Endothelial cell (in vitro differentiated cells): ENCODE measurements at regions not wholly inside any gene's neighbourhood (a gene's known extent, or its start where the extent isn't known, plus 50 kb on each side); places are given as distances from the start of the nearest gene placed in this dataset.

ENCODE experiments used
- DNase-seq: peaks from one replicate; pipeline ENCODE4 v3.0.0; 2021; ENCODE audit warnings: low spot score
- H3K27ac Mint-ChIP-seq: one replicate; pipeline ENCODE4 v1.8.0; 2021; ENCODE audit warnings: mixed read lengths, inconsistent platforms; ENCODE audit not compliant: unreplicated experiment
- H3K27me3 Mint-ChIP-seq: one replicate; pipeline ENCODE4 v1.8.0; 2021; ENCODE audit warnings: mild to moderate bottlenecking, moderate library complexity, mixed read lengths, inconsistent platforms; ENCODE audit not compliant: unreplicated experiment
- H3K36me3 Mint-ChIP-seq: one replicate; pipeline ENCODE4 v1.8.0; 2021; ENCODE audit warnings: mild to moderate bottlenecking, low read depth, mixed read lengths, inconsistent platforms; ENCODE audit not compliant: unreplicated experiment
- H3K4me1 Mint-ChIP-seq: one replicate; pipeline ENCODE4 v1.8.0; 2021; ENCODE audit warnings: mild to moderate bottlenecking, mixed read lengths, inconsistent platforms; ENCODE audit not compliant: unreplicated experiment
- H3K4me3 Mint-ChIP-seq: one replicate; pipeline ENCODE4 v1.8.0; 2021; ENCODE audit warnings: mild to moderate bottlenecking, mixed read lengths, inconsistent platforms; ENCODE audit not compliant: unreplicated experiment
- H3K9me3 Mint-ChIP-seq: one replicate; pipeline ENCODE4 v1.8.0; 2021; ENCODE audit warnings: mixed read lengths, inconsistent platforms; ENCODE audit not compliant: unreplicated experiment
- CTCF ChIP-seq: fragments of 200-600 bp; sonication (generic); IDR thresholded peaks from one replicate; pipeline ENCODE4 v1.5.0; 2021; ENCODE audit warnings: antibody characterized with exemption; ENCODE audit not compliant: unreplicated experiment

GRCh38 chr7:86301301-86301700, 342.4 kb upstream of the GRM3 start:
- no peak overlapping the region for H3K4me3 Mint-ChIP-seq
- H3K27ac Mint-ChIP-seq: no peak overlapping the region
- no peaks in the 10 kb centered on the region for H3K36me3 Mint-ChIP-seq
- no peaks in the 10 kb centered on the region for H3K27me3 Mint-ChIP-seq
- no peak for DNase-seq
- TF ChIP-seq CTCF: no peak
- H3K4me1 Mint-ChIP-seq: peaks cover 14% of the 10 kb centered on the region
- H3K9me3 Mint-ChIP-seq: no peaks in the 10 kb centered on the region

- Mint-ChIP-seq H3K36me3 (no peaks in the 10 kb centered on the region), H3K27ac (no peak overlapping the region), H3K4me1 (no peaks in the 10 kb centered on the region), H3K4me3 (no peak overlapping the region), H3K9me3 (no peaks in the 10 kb centered on the region), H3K27me3 (no peaks in the 10 kb centered on the region)
- no peak for TF ChIP-seq CTCF
- DNase-seq: no peak
These were observed 348.2 kb upstream of the GRM3 start for GRCh38 chr7:86295526-86295925.

GRCh38 chr7:86282014-86282682, 361.6 kb upstream of the GRM3 start:
- H3K27ac Mint-ChIP-seq: no peak overlapping the region
- no peaks in the 10 kb centered on the region for H3K36me3 Mint-ChIP-seq
- H3K4me3 Mint-ChIP-seq: no peak overlapping the region
- no peak for DNase-seq
- TF ChIP-seq CTCF: no peak
- H3K27me3 Mint-ChIP-seq: peaks cover 2% of the 10 kb centered on the region
- H3K9me3 Mint-ChIP-seq: no peaks in the 10 kb centered on the region
- peaks cover 8% of the 10 kb centered on the region for H3K4me1 Mint-ChIP-seq

- Mint-ChIP-seq H3K36me3 (peaks cover 3% of the 10 kb centered on the region), H3K4me1 (peaks cover 8% of the 10 kb centered on the region), H3K27ac (no peak overlapping the region), H3K4me3 (no peak overlapping the region), H3K9me3 (no peaks in the 10 kb centered on the region), H3K27me3 (peaks cover 2% of the 10 kb centered on the region)
- no peak for TF ChIP-seq CTCF
- DNase-seq: no peak
These were observed 363.6 kb upstream of the GRM3 start for GRCh38 chr7:86280150-86280549.

GRCh38 chr7:86262781-86263180, 380.9 kb upstream of the GRM3 start:
- no peak overlapping the region for H3K4me3 Mint-ChIP-seq
- DNase-seq: no peak
- H3K4me1 Mint-ChIP-seq: no peaks in the 10 kb centered on the region
- H3K27ac Mint-ChIP-seq: no peak overlapping the region
- H3K36me3 Mint-ChIP-seq: no peaks in the 10 kb centered on the region
- no peak for TF ChIP-seq CTCF
- H3K27me3 Mint-ChIP-seq: peaks cover 4% of the 10 kb centered on the region
- no peaks in the 10 kb centered on the region for H3K9me3 Mint-ChIP-seq
